GM12873 (cell line): ENCODE measurements at regions not wholly inside any gene's neighbourhood (a gene's known extent, or its start where the extent isn't known, plus 50 kb on each side); places are given as distances from the start of the nearest gene placed in this dataset.
A peak's percentile ranks its signal among the peaks of the same experiment; 100 is the strongest.

Experiments
- CTCF ChIP-seq: IDR thresholded peaks from 2 replicates; pipeline ENCODE4 v1.5.1; 2012; ENCODE audit warnings: low read depth, mild to moderate bottlenecking, moderate library complexity, low read length, control low read depth; ENCODE audit not compliant: insufficient read depth; ENCODE audit errors: missing control alignments

GRCh38 chr4:174122705-174123104 lies 160.8 kb downstream of the FBXO8 start:
- no peak for TF ChIP-seq CTCF

GRCh38 chr4:174120446-174121295 lies 162.8 kb downstream of the FBXO8 start:
- TF ChIP-seq CTCF: peak; percentile 56

- no peak for TF ChIP-seq CTCF
These were observed 163.6 kb downstream of the FBXO8 start for GRCh38 chr4:174119830-174120229.

GRCh38 chr4:174119051-174119450 lies 164.4 kb downstream of the FBXO8 start:
- TF ChIP-seq CTCF: no peak

- no peak for TF ChIP-seq CTCF
These were observed 165.3 kb downstream of the FBXO8 start for GRCh38 chr4:174118171-174118570.

GRCh38 chr4:174117445-174117844 lies 166.0 kb downstream of the FBXO8 start:
- no peak for TF ChIP-seq CTCF

- no peak for TF ChIP-seq CTCF
These were observed 167.4 kb downstream of the FBXO8 start for GRCh38 chr4:174116021-174116420.
